Choroid plexus epithelial cell (primary cell): ENCODE measurements at regions not wholly inside any gene's neighbourhood (a gene's known extent, or its start where the extent isn't known, plus 50 kb on each side); places are given as distances from the start of the nearest gene placed in this dataset.
"Not testable (repeated sequence)": the region's sequence is repeated elsewhere in the genome, so short reads cannot be mapped to it uniquely, and the experiment has no call there.

Experiments
- DNase-seq: peaks from one replicate; pipeline ENCODE4 v3.0.0-alpha.2; 2010; ENCODE audit warnings: low read depth
- H3K4me3 ChIP-seq: 2 replicates; pipeline ENCODE4 v1.5.1; 2011; ENCODE audit warnings: low read depth, mild to moderate bottlenecking, control low read depth, low read length, moderate library complexity
- CTCF ChIP-seq: conservative IDR thresholded peaks from 2 replicates; pipeline ENCODE4 v1.5.1; 2011; ENCODE audit warnings: low read depth, mild to moderate bottlenecking, control low read depth, inconsistent platforms, low read length, moderate library complexity

- no peak for TF ChIP-seq CTCF
- DNase-seq: no peak
- no peak overlapping the region for H3K4me3 ChIP-seq
These were observed 996.1 kb upstream of the COX7C start for GRCh38 chr5:85621668-85622067.

GRCh38 chr5:85628153-85628552, 989.6 kb upstream of the COX7C start:
- no peak for TF ChIP-seq CTCF
- H3K4me3 ChIP-seq: no peak overlapping the region
- no peak for DNase-seq

GRCh38 chr5:85638495-85639125, 979.1 kb upstream of the COX7C start:
- not testable (repeated sequence) for H3K4me3 ChIP-seq, DNase-seq

- no peak for TF ChIP-seq CTCF
- DNase-seq: no peak
These were observed 971.7 kb upstream of the COX7C start for GRCh38 chr5:85646036-85646435.

GRCh38 chr5:85646641-85647040, 971.1 kb upstream of the COX7C start:
- TF ChIP-seq CTCF: no peak
- no peak overlapping the region for H3K4me3 ChIP-seq
- DNase-seq: no peak

More at GRCh38 chr5:85646036-85646435, 971.7 kb upstream of the COX7C start:
- H3K4me3 ChIP-seq: no peak overlapping the region

GRCh38 chr5:85647349-85648127, 970.2 kb upstream of the COX7C start:
- H3K4me3 ChIP-seq: no peak overlapping the region
- DNase-seq: no peak
- TF ChIP-seq CTCF: no peak

- no peak for TF ChIP-seq CTCF
- no peak for DNase-seq
- no peak overlapping the region for H3K4me3 ChIP-seq
These were observed 969.2 kb upstream of the COX7C start for GRCh38 chr5:85648495-85648894.
